GM12873 (cell line): ENCODE measurements at regions not wholly inside any gene's neighbourhood (a gene's known extent, or its start where the extent isn't known, plus 50 kb on each side); places are given as distances from the start of the nearest gene placed in this dataset.

Source experiments
- CTCF ChIP-seq: IDR thresholded peaks from 2 replicates; pipeline ENCODE4 v1.5.1; 2012; ENCODE audit warnings: low read depth, mild to moderate bottlenecking, moderate library complexity, low read length, control low read depth; ENCODE audit not compliant: insufficient read depth; ENCODE audit errors: missing control alignments

- no peak for TF ChIP-seq CTCF
Observed at GRCh38 chrX:98263135-98263534, 1379.4 kb downstream of the RPA4 start.

- TF ChIP-seq CTCF = no peak
Observed at GRCh38 chrX:98289726-98290125, 1406.0 kb downstream of the RPA4 start.

- no peak for TF ChIP-seq CTCF
Observed at GRCh38 chrX:98294310-98294709, 1410.6 kb downstream of the RPA4 start.

GRCh38 chrX:98296129-98296528 is 1412.4 kb downstream of the RPA4 start:
- no peak for TF ChIP-seq CTCF

GRCh38 chrX:98299785-98300184 is 1416.1 kb downstream of the RPA4 start:
- no peak for TF ChIP-seq CTCF

GRCh38 chrX:98331407-98331806 is 1447.7 kb downstream of the RPA4 start:
- TF ChIP-seq CTCF = no peak

GRCh38 chrX:98338544-98338943 is 1454.8 kb downstream of the RPA4 start:
- TF ChIP-seq CTCF = no peak
